GM21825 (cell line): ENCODE measurements at regions not wholly inside any gene's neighbourhood (a gene's known extent, or its start where the extent isn't known, plus 50 kb on each side); places are given as distances from the start of the nearest gene placed in this dataset.

Experiments used
- ATAC-seq: cut with Tn5 transposase; IDR thresholded peaks from one replicate; pipeline ENCODE4 v1.9.1; 2021; ENCODE audit warnings: mild to moderate bottlenecking, moderate library complexity; ENCODE audit not compliant: unreplicated experiment

GRCh38 chr1:58888833-58889232, 105.0 kb upstream of the JUN start:
- ATAC-seq = no peak

- no peak for ATAC-seq
These were observed 106.3 kb upstream of the JUN start for GRCh38 chr1:58890113-58890512.

- no peak for ATAC-seq
These were observed 106.8 kb upstream of the JUN start for GRCh38 chr1:58890609-58891008.

GRCh38 chr1:58891347-58891746, 107.5 kb upstream of the JUN start:
- ATAC-seq = no peak

- no peak for ATAC-seq
These were observed 109.5 kb upstream of the JUN start for GRCh38 chr1:58893257-58893869.

- no peak for ATAC-seq
These were observed 111.2 kb upstream of the JUN start for GRCh38 chr1:58895082-58895481.

GRCh38 chr1:58895559-58896145, 111.8 kb upstream of the JUN start:
- ATAC-seq = no peak

- no peak for ATAC-seq
These were observed 112.7 kb upstream of the JUN start for GRCh38 chr1:58896246-58897183.

GRCh38 chr1:58898739-58899586, 115.1 kb upstream of the JUN start:
- no peak for ATAC-seq

- no peak for ATAC-seq
These were observed 115.9 kb upstream of the JUN start for GRCh38 chr1:58899587-58900271.

GRCh38 chr1:58900396-58900795, 116.5 kb upstream of the JUN start:
- no peak for ATAC-seq

- no peak for ATAC-seq
These were observed 117.2 kb upstream of the JUN start for GRCh38 chr1:58901008-58901407.

- no peak for ATAC-seq
These were observed 119.1 kb upstream of the JUN start for GRCh38 chr1:58902830-58903513.

GRCh38 chr1:58903514-58904298, 119.9 kb upstream of the JUN start:
- ATAC-seq = peak; percentile 84

- ATAC-seq = no peak
These were observed 120.7 kb upstream of the JUN start for GRCh38 chr1:58904299-58905125.

GRCh38 chr1:58905126-58905490, 121.3 kb upstream of the JUN start:
- ATAC-seq = no peak

- no peak for ATAC-seq
These were observed 121.9 kb upstream of the JUN start for GRCh38 chr1:58905628-58906221.

- no peak for ATAC-seq
These were observed 123.6 kb upstream of the JUN start for GRCh38 chr1:58907398-58907797.
